Loucy (cell line): ENCODE measurements at regions not wholly inside any gene's neighbourhood (a gene's known extent, or its start where the extent isn't known, plus 50 kb on each side); places are given as distances from the start of the nearest gene placed in this dataset.

ENCODE experiments used
- EZH2phosphoT487 ChIP-seq: fragments of 200-600 bp; IDR thresholded peaks from 2 replicates; pipeline ENCODE4 v1.6.1; 2018; ENCODE audit warnings: antibody characterized with exemption, mild to moderate bottlenecking, moderate library complexity, borderline replicate concordance
- TF ChIP-seq, protein P1 (sequence below): fragments of 200-600 bp; sonication (generic); conservative IDR thresholded peaks from 2 replicates; pipeline ENCODE4 v1.5.1; 2014; ENCODE audit warnings: mild to moderate bottlenecking, antibody characterized with exemption, low read length

DNA sequence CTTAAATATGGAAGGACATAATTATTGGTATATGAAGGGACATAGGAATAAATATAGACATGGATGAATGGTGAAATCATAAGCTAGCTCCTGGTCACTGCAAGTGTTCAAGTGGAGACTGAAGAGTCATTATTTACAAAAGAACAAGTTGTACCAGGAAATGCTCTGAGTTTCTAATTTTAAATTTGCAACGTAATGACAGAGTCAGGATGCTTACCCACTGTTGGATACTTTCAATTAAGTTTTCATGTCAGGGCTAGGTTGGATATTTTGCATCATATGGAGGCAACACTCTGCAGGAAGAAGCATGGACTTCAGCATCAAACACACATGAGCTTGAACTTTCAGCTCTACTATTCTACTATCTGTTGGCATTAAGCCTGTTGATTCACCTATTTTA, 499.6 kb upstream of the C1orf87 start:
- TF ChIP-seq, protein P1, sequence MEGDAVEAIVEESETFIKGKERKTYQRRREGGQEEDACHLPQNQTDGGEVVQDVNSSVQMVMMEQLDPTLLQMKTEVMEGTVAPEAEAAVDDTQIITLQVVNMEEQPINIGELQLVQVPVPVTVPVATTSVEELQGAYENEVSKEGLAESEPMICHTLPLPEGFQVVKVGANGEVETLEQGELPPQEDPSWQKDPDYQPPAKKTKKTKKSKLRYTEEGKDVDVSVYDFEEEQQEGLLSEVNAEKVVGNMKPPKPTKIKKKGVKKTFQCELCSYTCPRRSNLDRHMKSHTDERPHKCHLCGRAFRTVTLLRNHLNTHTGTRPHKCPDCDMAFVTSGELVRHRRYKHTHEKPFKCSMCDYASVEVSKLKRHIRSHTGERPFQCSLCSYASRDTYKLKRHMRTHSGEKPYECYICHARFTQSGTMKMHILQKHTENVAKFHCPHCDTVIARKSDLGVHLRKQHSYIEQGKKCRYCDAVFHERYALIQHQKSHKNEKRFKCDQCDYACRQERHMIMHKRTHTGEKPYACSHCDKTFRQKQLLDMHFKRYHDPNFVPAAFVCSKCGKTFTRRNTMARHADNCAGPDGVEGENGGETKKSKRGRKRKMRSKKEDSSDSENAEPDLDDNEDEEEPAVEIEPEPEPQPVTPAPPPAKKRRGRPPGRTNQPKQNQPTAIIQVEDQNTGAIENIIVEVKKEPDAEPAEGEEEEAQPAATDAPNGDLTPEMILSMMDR: no peak
- TF ChIP-seq EZH2phosphoT487: no peak
